Type B pancreatic cell (in vitro differentiated cells): ENCODE measurements at regions not wholly inside any gene's neighbourhood (a gene's known extent, or its start where the extent isn't known, plus 50 kb on each side); places are given as distances from the start of the nearest gene placed in this dataset.

Source experiments
- DNase-seq: peaks from one replicate; pipeline ENCODE4 v3.0.0; 2021; ENCODE audit warnings: mixed read lengths; ENCODE audit not compliant: unreplicated experiment; ENCODE audit errors: extremely low spot score
- H3K27ac Mint-ChIP-seq: 2 replicates; pipeline ENCODE4 v1.8.0; 2021; ENCODE audit warnings: mild to moderate bottlenecking, mixed read lengths
- H3K27me3 Mint-ChIP-seq: 2 replicates; pipeline ENCODE4 v1.8.0; 2021; ENCODE audit warnings: mixed read lengths
- H3K36me3 Mint-ChIP-seq: 2 replicates; pipeline ENCODE4 v1.8.0; 2021; ENCODE audit warnings: mixed read lengths
- H3K4me1 Mint-ChIP-seq: one replicate; pipeline ENCODE4 v1.8.0; 2021; ENCODE audit warnings: mixed read lengths; ENCODE audit not compliant: unreplicated experiment
- H3K4me3 Mint-ChIP-seq: 2 replicates; pipeline ENCODE4 v1.8.0; 2021; ENCODE audit warnings: mild to moderate bottlenecking, mixed read lengths
- H3K9me3 Mint-ChIP-seq: 2 replicates; pipeline ENCODE4 v1.8.0; 2021; ENCODE audit warnings: mixed read lengths
- CTCF ChIP-seq: fragments of 200-600 bp; sonication (generic); conservative IDR thresholded peaks from 2 replicates; pipeline ENCODE4 v1.5.0; 2021; ENCODE audit warnings: antibody characterized with exemption, mild to moderate bottlenecking

- Mint-ChIP-seq H3K27me3 (peaks cover 11% of the 10 kb centered on the region), H3K27ac (peak overlapping the region; percentile 40), H3K4me1 (peaks cover 50% of the 10 kb centered on the region), H3K36me3 (peaks cover 4% of the 10 kb centered on the region), H3K4me3 (no peak overlapping the region), H3K9me3 (peaks cover 10% of the 10 kb centered on the region)
- TF ChIP-seq CTCF: no peak
- no peak for DNase-seq
Observed at GRCh38 chr12:114998750-114999128, 314.8 kb upstream of the TBX3 start.

- no peak for DNase-seq
- H3K36me3 Mint-ChIP-seq: peaks cover 4% of the 10 kb centered on the region
- no peak for TF ChIP-seq CTCF
- peaks cover 11% of the 10 kb centered on the region for H3K27me3 Mint-ChIP-seq
- peaks cover 55% of the 10 kb centered on the region for H3K4me1 Mint-ChIP-seq
- H3K27ac Mint-ChIP-seq: peak overlapping the region; percentile 40
- peaks cover 10% of the 10 kb centered on the region for H3K9me3 Mint-ChIP-seq
- no peak overlapping the region for H3K4me3 Mint-ChIP-seq
Observed at GRCh38 chr12:114998118-114998749, 314.3 kb upstream of the TBX3 start.

GRCh38 chr12:114996382-114996781, 312.4 kb upstream of the TBX3 start:
- Mint-ChIP-seq H3K27me3 (peaks cover 11% of the 10 kb centered on the region), H3K36me3 (peaks cover 4% of the 10 kb centered on the region), H3K9me3 (peaks cover 10% of the 10 kb centered on the region), H3K27ac (no peak overlapping the region), H3K4me1 (peaks cover 51% of the 10 kb centered on the region), H3K4me3 (no peak overlapping the region)
- no peak for DNase-seq
- TF ChIP-seq CTCF: no peak

GRCh38 chr12:114995891-114996290, 311.9 kb upstream of the TBX3 start:
- Mint-ChIP-seq H3K27me3 (peaks cover 11% of the 10 kb centered on the region), H3K4me3 (no peak overlapping the region), H3K27ac (no peak overlapping the region), H3K4me1 (peaks cover 56% of the 10 kb centered on the region), H3K36me3 (peaks cover 4% of the 10 kb centered on the region), H3K9me3 (peaks cover 10% of the 10 kb centered on the region)
- no peak for DNase-seq
- TF ChIP-seq CTCF: no peak

- H3K36me3 Mint-ChIP-seq: peaks cover 4% of the 10 kb centered on the region
- no peak overlapping the region for H3K27ac Mint-ChIP-seq
- no peak overlapping the region for H3K4me3 Mint-ChIP-seq
- H3K4me1 Mint-ChIP-seq: peaks cover 44% of the 10 kb centered on the region
- H3K27me3 Mint-ChIP-seq: peaks cover 9% of the 10 kb centered on the region
- TF ChIP-seq CTCF: no peak
- H3K9me3 Mint-ChIP-seq: peaks cover 5% of the 10 kb centered on the region
- no peak for DNase-seq
Observed at GRCh38 chr12:114993165-114993564, 309.2 kb upstream of the TBX3 start.
